ENCODE measurements at regions not wholly inside any gene's neighbourhood (a gene's known extent, or its start where the extent isn't known, plus 50 kb on each side); places are given as distances from the start of the nearest gene placed in this dataset.

- TF ChIP-seq NR2C2 (IDR thresholded peaks at IDR 0.05; ENCODE audit: borderline replicate concordance, control insufficient read depth, insufficient read length, low read depth), result no peak
- TF ChIP-seq, protein P1, sequence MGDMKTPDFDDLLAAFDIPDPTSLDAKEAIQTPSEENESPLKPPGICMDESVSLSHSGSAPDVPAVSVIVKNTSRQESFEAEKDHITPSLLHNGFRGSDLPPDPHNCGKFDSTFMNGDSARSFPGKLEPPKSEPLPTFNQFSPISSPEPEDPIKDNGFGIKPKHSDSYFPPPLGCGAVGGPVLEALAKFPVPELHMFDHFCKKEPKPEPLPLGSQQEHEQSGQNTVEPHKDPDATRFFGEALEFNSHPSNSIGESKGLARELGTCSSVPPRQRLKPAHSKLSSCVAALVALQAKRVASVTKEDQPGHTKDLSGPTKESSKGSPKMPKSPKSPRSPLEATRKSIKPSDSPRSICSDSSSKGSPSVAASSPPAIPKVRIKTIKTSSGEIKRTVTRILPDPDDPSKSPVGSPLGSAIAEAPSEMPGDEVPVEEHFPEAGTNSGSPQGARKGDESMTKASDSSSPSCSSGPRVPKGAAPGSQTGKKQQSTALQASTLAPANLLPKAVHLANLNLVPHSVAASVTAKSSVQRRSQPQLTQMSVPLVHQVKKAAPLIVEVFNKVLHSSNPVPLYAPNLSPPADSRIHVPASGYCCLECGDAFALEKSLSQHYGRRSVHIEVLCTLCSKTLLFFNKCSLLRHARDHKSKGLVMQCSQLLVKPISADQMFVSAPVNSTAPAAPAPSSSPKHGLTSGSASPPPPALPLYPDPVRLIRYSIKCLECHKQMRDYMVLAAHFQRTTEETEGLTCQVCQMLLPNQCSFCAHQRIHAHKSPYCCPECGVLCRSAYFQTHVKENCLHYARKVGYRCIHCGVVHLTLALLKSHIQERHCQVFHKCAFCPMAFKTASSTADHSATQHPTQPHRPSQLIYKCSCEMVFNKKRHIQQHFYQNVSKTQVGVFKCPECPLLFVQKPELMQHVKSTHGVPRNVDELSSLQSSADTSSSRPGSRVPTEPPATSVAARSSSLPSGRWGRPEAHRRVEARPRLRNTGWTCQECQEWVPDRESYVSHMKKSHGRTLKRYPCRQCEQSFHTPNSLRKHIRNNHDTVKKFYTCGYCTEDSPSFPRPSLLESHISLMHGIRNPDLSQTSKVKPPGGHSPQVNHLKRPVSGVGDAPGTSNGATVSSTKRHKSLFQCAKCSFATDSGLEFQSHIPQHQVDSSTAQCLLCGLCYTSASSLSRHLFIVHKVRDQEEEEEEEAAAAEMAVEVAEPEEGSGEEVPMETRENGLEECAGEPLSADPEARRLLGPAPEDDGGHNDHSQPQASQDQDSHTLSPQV (IDR thresholded peaks at IDR 0.05), result no peak
- TF ChIP-seq ZNF274 (IDR thresholded peaks at IDR 0.05; ENCODE audit: insufficient read depth, insufficient read length), result no peak
- no peak for TF ChIP-seq EZH2 (IDR thresholded peaks at IDR 0.05; ENCODE audit: borderline replicate concordance, control insufficient read depth, low read depth, low read length)
- no peak for TF ChIP-seq EP300 (IDR thresholded peaks at IDR 0.05; ENCODE audit: borderline replicate concordance in 1 of 2, control insufficient read depth in 1 of 2, low read depth in 2 of 2, low read length in 2 of 2)
- no peak for TF ChIP-seq CTCF (IDR thresholded peaks at IDR 0.05 in 2 of 3, conservative IDR thresholded peaks at IDR 0.05 in 1 of 3; ENCODE audit: control insufficient read depth in 2 of 3, extremely low read depth in 1 of 3, insufficient read depth in 1 of 3, low read depth in 3 of 3, low read length in 3 of 3)
- no peak for TF ChIP-seq EGR1 (IDR thresholded peaks at IDR 0.05; ENCODE audit: borderline replicate concordance in 1 of 2, low read depth in 2 of 2, low read length in 2 of 2)
Observed at GRCh38 chr2:192473331-192473730, 278.6 kb upstream of the TMEFF2 start.

Measured in GM12878 (cell line).